Endothelial cell of hepatic sinusoid (primary cell): ENCODE measurements at regions not wholly inside any gene's neighbourhood (a gene's known extent, or its start where the extent isn't known, plus 50 kb on each side); places are given as distances from the start of the nearest gene placed in this dataset.
"Not testable (repeated sequence)": the region's sequence is repeated elsewhere in the genome, so short reads cannot be mapped to it uniquely, and the experiment has no call there.

Experiments
- in situ Hi-C: cut with HindIII; loops from 2 replicates; pipeline ENCODE4 v1.10.0; 2017; ENCODE audit warnings: low sequenced_read_pairs

- in situ Hi-C loops: no loop called here
These were observed 136.7 kb upstream of the ETV3 start for GRCh38 chr1:157274698-157275534.

GRCh38 chr1:157272729-157273524 is 134.7 kb upstream of the ETV3 start:
- in situ Hi-C loops: no loop called here

GRCh38 chr1:157272264-157272663 is 134.1 kb upstream of the ETV3 start:
- in situ Hi-C loops: no loop called here

- in situ Hi-C loops: no loop called here
These were observed 132.6 kb upstream of the ETV3 start for GRCh38 chr1:157270705-157271274.

- in situ Hi-C loops: no loop called here
These were observed 131.6 kb upstream of the ETV3 start for GRCh38 chr1:157269656-157270375.

GRCh38 chr1:157262891-157263290 is 124.7 kb upstream of the ETV3 start:
- in situ Hi-C loops: no loop called here

GRCh38 chr1:157262422-157262821 is 124.2 kb upstream of the ETV3 start:
- in situ Hi-C loops: no loop called here

GRCh38 chr1:157255891-157256290 is 117.7 kb upstream of the ETV3 start:
- in situ Hi-C loops: not testable (repeated sequence)

- in situ Hi-C loops: not testable (repeated sequence)
These were observed 116.0 kb upstream of the ETV3 start for GRCh38 chr1:157254183-157254582.

GRCh38 chr1:157252473-157252872 is 114.3 kb upstream of the ETV3 start:
- in situ Hi-C loops: no loop called here

GRCh38 chr1:157249739-157250138 is 111.5 kb upstream of the ETV3 start:
- in situ Hi-C loops: no loop called here

- in situ Hi-C loops: no loop called here
These were observed 111.1 kb upstream of the ETV3 start for GRCh38 chr1:157249326-157249725.

GRCh38 chr1:157247764-157248049 is 109.5 kb upstream of the ETV3 start:
- in situ Hi-C loops: not testable (repeated sequence)

GRCh38 chr1:157247005-157247763 is 109.0 kb upstream of the ETV3 start:
- in situ Hi-C loops: no loop called here

- in situ Hi-C loops: no loop called here
These were observed 107.6 kb upstream of the ETV3 start for GRCh38 chr1:157245823-157246222.

GRCh38 chr1:157241185-157241538 is 103.0 kb upstream of the ETV3 start:
- in situ Hi-C loops: no loop called here

- in situ Hi-C loops: no loop called here
These were observed 102.4 kb upstream of the ETV3 start for GRCh38 chr1:157240495-157241184.

- in situ Hi-C loops: no loop called here
These were observed 101.7 kb upstream of the ETV3 start for GRCh38 chr1:157239936-157240335.

- in situ Hi-C loops: no loop called here
These were observed 100.4 kb upstream of the ETV3 start for GRCh38 chr1:157238585-157238984.

- in situ Hi-C loops: no loop called here
These were observed 99.8 kb upstream of the ETV3 start for GRCh38 chr1:157237981-157238380.
